Uterus (tissue), 2 donors: ENCODE measurements at regions not wholly inside any gene's neighbourhood (a gene's known extent, or its start where the extent isn't known, plus 50 kb on each side); places are given as distances from the start of the nearest gene placed in this dataset.

Experiments used
- CTCF ChIP-seq, 4 experiments: fragments of 200-600 bp in 2 of 4; fragments of 450-650 bp in 2 of 4; sonication (generic) in 2 of 4; IDR thresholded peaks; one replicate each; pipeline ENCODE4 v1.5.1; 2016 to 2019; ENCODE audit warnings: antibody characterized with exemption in 4 of 4, mild to moderate bottlenecking in 2 of 4, moderate library complexity in 1 of 4
- POLR2A ChIP-seq, 2 donors: fragments of 450-650 bp; IDR thresholded peaks; one replicate each; pipeline ENCODE4 v1.6.1; 2016; ENCODE audit warnings: antibody characterized with exemption in 2 of 2, mild to moderate bottlenecking in 1 of 2, moderate library complexity in 1 of 2

- no peak for TF ChIP-seq CTCF (IDR thresholded peaks at IDR 0.05)
- no peak for TF ChIP-seq POLR2A (IDR thresholded peaks at IDR 0.05)
These were observed 201.7 kb upstream of the NLRP1 start for GRCh38 chr17:5785867-5786509.
